PC-3 (cell line): ENCODE measurements at regions not wholly inside any gene's neighbourhood (a gene's known extent, or its start where the extent isn't known, plus 50 kb on each side); places are given as distances from the start of the nearest gene placed in this dataset.

ENCODE experiments used
- ATAC-seq: fragments of 200-7000 bp; cut with Tn5 transposase; 2 replicates; pipeline ENCODE4 v1.9.1; 2020; ENCODE audit warnings: mild to moderate bottlenecking, moderate library complexity
- BruUV-seq: library from RNA; stranded (reverse); fragments of 400-500 nt; replicated peaks from 2 replicates; lab custom pipeline; 2021; lab: Mats Ljungman, UMichigan
- CTCF ChIA-PET: fragments of 300-600 bp; sonication (Branson Sonifier 250); formaldehyde crosslinking; loops from one replicate; lab custom pipeline; 2022; ENCODE audit warnings: antibody characterized with exemption; lab: Charles Lee
- POLR2A ChIA-PET: fragments of 300-600 bp; sonication (Branson Sonifier 250); formaldehyde crosslinking; loops from one replicate; lab custom pipeline; 2022; ENCODE audit warnings: antibody characterized with exemption; ENCODE audit not compliant: unreplicated experiment; lab: Charles Lee
- DNase-seq: peaks from one replicate; pipeline ENCODE4 v3.0.0-alpha.2; 2015
- H2AFZ ChIP-seq: fragments of 300-600 bp; sonication (generic); 2 replicates; pipeline ENCODE4 v1.6.0; 2016; ENCODE audit warnings: antibody characterized with exemption, low read length
- H3F3A ChIP-seq: fragments of 300-600 bp; sonication (generic); one replicate; pipeline ENCODE4 v1.6.0; 2017; ENCODE audit warnings: antibody characterized with exemption, low read length, control low read depth, mild to moderate bottlenecking; ENCODE audit not compliant: unreplicated experiment
- H3K27ac ChIP-seq: fragments of 300-600 bp; sonication (generic); 2 replicates; pipeline ENCODE4 v1.5.1; 2016; ENCODE audit warnings: mild to moderate bottlenecking, low read length
- H3K27me3 ChIP-seq: fragments of 300-600 bp; sonication (generic); 2 replicates; pipeline ENCODE4 v1.6.1; 2016; ENCODE audit warnings: low read length, mixed read lengths
- H3K36me3 ChIP-seq: fragments of 300-600 bp; sonication (generic); 2 replicates; pipeline ENCODE4 v1.6.1; 2016; ENCODE audit warnings: low read depth, mixed run types, low read length, mixed read lengths
- H3K4me1 ChIP-seq: fragments of 300-600 bp; sonication (generic); 2 replicates; pipeline ENCODE4 v1.5.1; 2016; ENCODE audit warnings: low read length; ENCODE audit not compliant: insufficient read depth
- H3K4me2 ChIP-seq: fragments of 300-600 bp; sonication (generic); 2 replicates; pipeline ENCODE4 v1.6.0; 2016; ENCODE audit warnings: low read length
- H3K4me3 ChIP-seq: fragments of 300-600 bp; sonication (generic); 2 replicates; pipeline ENCODE4 v1.5.1; 2016; ENCODE audit warnings: mild to moderate bottlenecking, low read length, mixed read lengths
- H3K79me2 ChIP-seq: fragments of 300-600 bp; sonication (generic); 2 replicates; pipeline ENCODE4 v1.6.1; 2017; ENCODE audit warnings: low read length, mixed read lengths
- H3K9ac ChIP-seq: fragments of 300-600 bp; sonication (generic); 2 replicates; pipeline ENCODE4 v1.6.0; 2016; ENCODE audit warnings: mild to moderate bottlenecking, low read length
- H3K9me2 ChIP-seq: fragments of 300-600 bp; sonication (generic); replicated peaks from 2 replicates; pipeline ENCODE4 v1.6.1; 2016; ENCODE audit warnings: mixed run types, low read length, mixed read lengths
- H3K9me3 ChIP-seq: fragments of 300-600 bp; sonication (generic); 2 replicates; pipeline ENCODE4 v1.6.1; 2016; ENCODE audit warnings: low read length, mixed read lengths
- H4K20me1 ChIP-seq: fragments of 300-600 bp; sonication (generic); 2 replicates; pipeline ENCODE4 v1.6.1; 2016; ENCODE audit warnings: low read length, mixed read lengths
- EZH2 ChIP-seq: fragments of 300-600 bp; sonication (generic); IDR thresholded peaks from one replicate; pipeline ENCODE4 v1.6.1; 2017; ENCODE audit warnings: antibody characterized with exemption, mild to moderate bottlenecking, low read length; ENCODE audit not compliant: unreplicated experiment
- EZH2phosphoT487 ChIP-seq: fragments of 300-600 bp; sonication (generic); IDR thresholded peaks from 2 replicates; pipeline ENCODE4 v1.6.1; 2018; ENCODE audit warnings: mild to moderate bottlenecking, antibody characterized with exemption, low read length, borderline replicate concordance
- intact Hi-C: fragments of 100-400 bp; cut with micrococcal nuclease; formaldehyde crosslinking; loops from 2 replicates; pipeline ENCODE4 v1.9.0; 2023
- TF ChIP-seq, protein P1 (sequence below): fragments of 300-600 bp; sonication (generic); conservative IDR thresholded peaks from 2 replicates; pipeline ENCODE4 v1.5.1; 2017; ENCODE audit warnings: antibody characterized with exemption, low read depth, mild to moderate bottlenecking, low read length

DNA sequence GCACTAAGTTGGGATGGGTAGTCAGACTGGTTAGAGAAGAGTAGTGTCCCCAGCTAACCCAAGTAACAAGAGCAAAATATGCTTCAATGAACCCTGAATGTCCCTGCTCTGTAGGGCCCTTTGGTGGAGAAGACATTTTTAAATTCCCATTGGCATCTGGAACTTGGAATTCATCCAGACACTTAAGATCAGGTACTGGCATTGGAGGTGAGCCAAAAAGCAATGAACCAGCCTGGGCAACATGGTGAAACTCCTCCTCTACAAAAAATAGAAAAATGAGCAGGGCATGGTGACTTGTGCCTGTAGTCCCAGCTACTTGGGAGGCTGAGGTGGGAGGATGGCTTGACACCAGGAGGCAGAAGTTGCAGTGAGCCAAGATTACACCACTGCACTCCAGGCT is 58.9 kb upstream of the ZNF618 start:
- ATAC-seq (no peak), DNase-seq (no peak)
- Histone ChIP-seq H3K4me2 (no peak overlapping the region), H3K9me3 (no peaks in the 10 kb centered on the region), H2AFZ (no peak overlapping the region), H3K9ac (no peak overlapping the region), H3F3A (no peaks in the 10 kb centered on the region), H4K20me1 (no peaks in the 10 kb centered on the region), H3K36me3 (no peaks in the 10 kb centered on the region), H3K4me1 (no peaks in the 10 kb centered on the region), H3K27me3 (peaks cover 54% of the 10 kb centered on the region), H3K79me2 (no peaks in the 10 kb centered on the region), H3K27ac (no peak overlapping the region), H3K4me3 (no peak overlapping the region), H3K9me2 (no peaks in the 10 kb centered on the region)
- TF ChIP-seq EZH2 (no peak), EZH2phosphoT487 (no peak)
- TF ChIP-seq, protein P1, sequence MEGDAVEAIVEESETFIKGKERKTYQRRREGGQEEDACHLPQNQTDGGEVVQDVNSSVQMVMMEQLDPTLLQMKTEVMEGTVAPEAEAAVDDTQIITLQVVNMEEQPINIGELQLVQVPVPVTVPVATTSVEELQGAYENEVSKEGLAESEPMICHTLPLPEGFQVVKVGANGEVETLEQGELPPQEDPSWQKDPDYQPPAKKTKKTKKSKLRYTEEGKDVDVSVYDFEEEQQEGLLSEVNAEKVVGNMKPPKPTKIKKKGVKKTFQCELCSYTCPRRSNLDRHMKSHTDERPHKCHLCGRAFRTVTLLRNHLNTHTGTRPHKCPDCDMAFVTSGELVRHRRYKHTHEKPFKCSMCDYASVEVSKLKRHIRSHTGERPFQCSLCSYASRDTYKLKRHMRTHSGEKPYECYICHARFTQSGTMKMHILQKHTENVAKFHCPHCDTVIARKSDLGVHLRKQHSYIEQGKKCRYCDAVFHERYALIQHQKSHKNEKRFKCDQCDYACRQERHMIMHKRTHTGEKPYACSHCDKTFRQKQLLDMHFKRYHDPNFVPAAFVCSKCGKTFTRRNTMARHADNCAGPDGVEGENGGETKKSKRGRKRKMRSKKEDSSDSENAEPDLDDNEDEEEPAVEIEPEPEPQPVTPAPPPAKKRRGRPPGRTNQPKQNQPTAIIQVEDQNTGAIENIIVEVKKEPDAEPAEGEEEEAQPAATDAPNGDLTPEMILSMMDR, result no peak
- no TSS peak for BruUV-seq
- POLR2A ChIA-PET, result no interaction called here
- intact Hi-C loops, result no loop called here
- CTCF ChIA-PET, result interaction anchor here (0.6 kb wide), 1 partner anchor 146 kb away, joined by 3 read pairs; no protein-coding TSS in a partner anchor

DNA sequence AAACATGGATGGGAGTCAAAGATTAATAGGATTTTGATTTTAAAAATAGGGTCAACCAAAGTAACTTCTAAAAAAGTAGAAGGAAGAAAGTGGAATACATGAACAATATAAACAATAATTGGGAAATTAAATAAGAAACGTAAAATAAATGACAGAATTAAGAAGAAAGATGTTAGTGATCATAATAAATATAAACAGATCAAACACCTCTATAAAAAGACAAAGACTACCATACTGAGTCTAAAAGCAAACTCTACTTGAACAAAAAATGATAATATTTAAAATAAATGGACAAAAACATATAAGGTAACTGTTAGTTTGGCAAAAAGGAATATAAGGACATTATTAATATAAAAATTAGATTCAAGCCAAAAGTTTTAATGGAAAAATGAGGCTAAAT is 57.7 kb upstream of the ZNF618 start:
- CTCF ChIA-PET, result no interaction called here
- POLR2A ChIA-PET, result no interaction called here

DNA sequence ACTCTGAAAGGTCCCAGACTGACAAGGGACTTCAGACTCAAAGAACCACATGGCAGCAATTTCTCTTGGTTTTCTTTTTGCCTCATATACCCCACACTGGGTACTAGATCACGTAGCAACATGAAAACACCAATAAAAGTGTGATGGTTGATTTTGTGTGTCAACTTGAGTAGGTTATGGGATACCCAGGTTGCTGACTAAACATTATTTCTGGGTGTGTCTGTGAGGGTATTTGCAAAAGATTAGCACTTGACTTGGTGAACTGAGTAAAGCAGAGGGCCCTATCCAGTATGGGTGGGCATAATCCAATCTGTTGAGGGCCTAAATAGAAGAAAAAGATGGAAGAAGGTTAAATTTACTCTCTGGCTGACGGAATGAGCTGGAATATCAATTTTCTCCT is 53.8 kb upstream of the ZNF618 start:
- Histone ChIP-seq H3K27me3 (peaks cover 15% of the 10 kb centered on the region), H2AFZ (no peak overlapping the region), H4K20me1 (no peaks in the 10 kb centered on the region), H3K4me2 (no peak overlapping the region), H3K9ac (no peak overlapping the region), H3K27ac (no peak overlapping the region), H3K9me3 (no peaks in the 10 kb centered on the region), H3K4me1 (no peaks in the 10 kb centered on the region), H3K79me2 (no peaks in the 10 kb centered on the region), H3K4me3 (no peak overlapping the region), H3K9me2 (no peaks in the 10 kb centered on the region), H3F3A (no peaks in the 10 kb centered on the region), H3K36me3 (no peaks in the 10 kb centered on the region)
- no TSS peak for BruUV-seq
- ATAC-seq (no peak), DNase-seq (no peak)
- TF ChIP-seq EZH2phosphoT487 (no peak), EZH2 (no peak)
- TF ChIP-seq, protein P1, result no peak
- ChIA-PET POLR2A (no interaction called here), CTCF (no interaction called here)
- intact Hi-C loops, result no loop called here

More for the DNA sequence above, 57.7 kb upstream of the ZNF618 start:
- Histone ChIP-seq H3K9me3 (no peaks in the 10 kb centered on the region), H3K79me2 (no peaks in the 10 kb centered on the region), H4K20me1 (no peaks in the 10 kb centered on the region), H3K9ac (no peak overlapping the region), H3K4me2 (no peak overlapping the region), H3K4me3 (no peak overlapping the region), H3K36me3 (no peaks in the 10 kb centered on the region), H3K27me3 (peaks cover 43% of the 10 kb centered on the region), H2AFZ (no peak overlapping the region), H3K27ac (no peak overlapping the region), H3K4me1 (no peaks in the 10 kb centered on the region), H3K9me2 (no peaks in the 10 kb centered on the region), H3F3A (no peaks in the 10 kb centered on the region)
- intact Hi-C loops, result no loop called here
- BruUV-seq, result no TSS peak
- no peak for DNase-seq
- ATAC-seq, result no peak
- TF ChIP-seq EZH2phosphoT487, result no peak
- TF ChIP-seq, protein P1, result no peak
- no peak for TF ChIP-seq EZH2
